Type B pancreatic cell (in vitro differentiated cells): ENCODE measurements at regions not wholly inside any gene's neighbourhood (a gene's known extent, or its start where the extent isn't known, plus 50 kb on each side); places are given as distances from the start of the nearest gene placed in this dataset.

Source experiments
- DNase-seq: peaks from one replicate; pipeline ENCODE4 v3.0.0; 2021; ENCODE audit warnings: mixed read lengths; ENCODE audit not compliant: unreplicated experiment; ENCODE audit errors: extremely low spot score
- H3K27ac Mint-ChIP-seq: 2 replicates; pipeline ENCODE4 v1.8.0; 2021; ENCODE audit warnings: mild to moderate bottlenecking, mixed read lengths
- H3K27me3 Mint-ChIP-seq: 2 replicates; pipeline ENCODE4 v1.8.0; 2021; ENCODE audit warnings: mixed read lengths
- H3K36me3 Mint-ChIP-seq: 2 replicates; pipeline ENCODE4 v1.8.0; 2021; ENCODE audit warnings: mixed read lengths
- H3K4me1 Mint-ChIP-seq: one replicate; pipeline ENCODE4 v1.8.0; 2021; ENCODE audit warnings: mixed read lengths; ENCODE audit not compliant: unreplicated experiment
- H3K4me3 Mint-ChIP-seq: 2 replicates; pipeline ENCODE4 v1.8.0; 2021; ENCODE audit warnings: mild to moderate bottlenecking, mixed read lengths
- H3K9me3 Mint-ChIP-seq: 2 replicates; pipeline ENCODE4 v1.8.0; 2021; ENCODE audit warnings: mixed read lengths
- TF ChIP-seq, protein P1 (sequence below): fragments of 200-600 bp; sonication (generic); conservative IDR thresholded peaks from 2 replicates; pipeline ENCODE4 v1.5.0; 2021; ENCODE audit warnings: antibody characterized with exemption, mild to moderate bottlenecking

- TF ChIP-seq, protein P1, sequence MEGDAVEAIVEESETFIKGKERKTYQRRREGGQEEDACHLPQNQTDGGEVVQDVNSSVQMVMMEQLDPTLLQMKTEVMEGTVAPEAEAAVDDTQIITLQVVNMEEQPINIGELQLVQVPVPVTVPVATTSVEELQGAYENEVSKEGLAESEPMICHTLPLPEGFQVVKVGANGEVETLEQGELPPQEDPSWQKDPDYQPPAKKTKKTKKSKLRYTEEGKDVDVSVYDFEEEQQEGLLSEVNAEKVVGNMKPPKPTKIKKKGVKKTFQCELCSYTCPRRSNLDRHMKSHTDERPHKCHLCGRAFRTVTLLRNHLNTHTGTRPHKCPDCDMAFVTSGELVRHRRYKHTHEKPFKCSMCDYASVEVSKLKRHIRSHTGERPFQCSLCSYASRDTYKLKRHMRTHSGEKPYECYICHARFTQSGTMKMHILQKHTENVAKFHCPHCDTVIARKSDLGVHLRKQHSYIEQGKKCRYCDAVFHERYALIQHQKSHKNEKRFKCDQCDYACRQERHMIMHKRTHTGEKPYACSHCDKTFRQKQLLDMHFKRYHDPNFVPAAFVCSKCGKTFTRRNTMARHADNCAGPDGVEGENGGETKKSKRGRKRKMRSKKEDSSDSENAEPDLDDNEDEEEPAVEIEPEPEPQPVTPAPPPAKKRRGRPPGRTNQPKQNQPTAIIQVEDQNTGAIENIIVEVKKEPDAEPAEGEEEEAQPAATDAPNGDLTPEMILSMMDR, result no peak
- no peak overlapping the region for H3K4me3 Mint-ChIP-seq
- no peak overlapping the region for H3K27ac Mint-ChIP-seq
- H3K36me3 Mint-ChIP-seq, result no peaks in the 10 kb centered on the region
- H3K27me3 Mint-ChIP-seq, result no peaks in the 10 kb centered on the region
- H3K9me3 Mint-ChIP-seq, result no peaks in the 10 kb centered on the region
- no peak for DNase-seq
- H3K4me1 Mint-ChIP-seq, result peaks cover 24% of the 10 kb centered on the region
These were observed 490.7 kb upstream of the FLRT2 start for GRCh38 chr14:85039353-85039626.

DNA sequence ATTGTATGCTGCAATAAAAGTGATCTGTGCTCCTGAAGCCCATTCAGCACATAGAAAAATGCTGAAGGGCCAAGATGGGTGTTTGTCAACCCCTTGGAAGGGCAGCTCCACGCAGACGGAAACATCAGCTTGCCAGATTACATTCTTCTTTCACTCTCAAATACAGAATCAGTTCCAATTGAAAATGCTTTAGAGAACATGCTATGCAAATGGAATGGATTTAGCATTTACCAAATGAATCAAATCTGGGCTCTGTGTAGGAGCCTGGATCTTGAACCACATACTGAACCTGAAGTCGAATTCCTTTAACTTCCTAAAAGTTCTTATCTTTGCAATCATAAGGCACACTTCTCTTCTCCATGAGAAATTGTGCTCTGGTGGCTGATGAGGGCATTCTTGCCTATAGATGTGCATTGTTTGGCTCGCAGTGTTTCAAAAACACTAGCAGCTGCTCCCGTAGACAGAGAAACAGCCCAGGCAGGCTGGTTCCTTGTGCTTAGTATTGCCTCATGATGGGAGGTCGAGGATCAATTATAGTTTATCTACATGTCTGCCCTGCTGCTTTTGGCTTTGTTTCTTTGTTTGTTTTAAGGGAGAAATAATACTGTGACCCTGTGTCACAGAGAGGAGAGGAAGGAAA lies 489.8 kb upstream of the FLRT2 start:
- DNase-seq, result no peak
- Mint-ChIP-seq H3K27ac (no peak overlapping the region), H3K4me1 (peaks cover 24% of the 10 kb centered on the region), H3K36me3 (no peaks in the 10 kb centered on the region), H3K9me3 (no peaks in the 10 kb centered on the region), H3K27me3 (no peaks in the 10 kb centered on the region), H3K4me3 (no peak overlapping the region)
- TF ChIP-seq, protein P1, result no peak

DNA sequence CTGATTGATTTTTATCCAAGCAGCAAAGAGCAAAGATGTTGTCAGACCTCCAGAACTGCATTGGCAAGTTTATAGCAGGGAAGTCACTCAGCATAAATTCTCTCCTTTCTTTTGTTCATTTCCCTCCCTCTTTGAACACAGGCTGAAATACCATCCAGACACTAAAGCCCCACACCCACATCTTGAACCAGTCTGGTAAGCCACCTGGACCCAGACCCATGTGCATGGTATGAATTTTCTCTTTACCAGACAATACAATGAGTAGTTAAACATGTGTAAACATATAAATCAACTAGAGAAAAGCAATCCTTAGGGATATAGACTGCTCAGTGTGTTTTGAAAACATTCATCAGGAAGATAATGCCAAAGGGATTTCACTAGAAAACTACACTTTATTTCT lies 488.3 kb upstream of the FLRT2 start:
- H3K9me3 Mint-ChIP-seq, result peaks cover 1% of the 10 kb centered on the region
- TF ChIP-seq, protein P1, result no peak
- no peaks in the 10 kb centered on the region for H3K36me3 Mint-ChIP-seq
- no peaks in the 10 kb centered on the region for H3K27me3 Mint-ChIP-seq
- DNase-seq, result no peak
- H3K4me1 Mint-ChIP-seq, result peaks cover 24% of the 10 kb centered on the region
- peak overlapping the region; percentile 23 for H3K27ac Mint-ChIP-seq
- no peak overlapping the region for H3K4me3 Mint-ChIP-seq

GRCh38 chr14:85042301-85042700 lies 487.6 kb upstream of the FLRT2 start:
- no peaks in the 10 kb centered on the region for H3K27me3 Mint-ChIP-seq
- H3K36me3 Mint-ChIP-seq, result no peaks in the 10 kb centered on the region
- DNase-seq, result no peak
- no peak overlapping the region for H3K27ac Mint-ChIP-seq
- peaks cover 8% of the 10 kb centered on the region for H3K9me3 Mint-ChIP-seq
- TF ChIP-seq, protein P1, result no peak
- H3K4me3 Mint-ChIP-seq, result no peak overlapping the region
- peaks cover 24% of the 10 kb centered on the region for H3K4me1 Mint-ChIP-seq

GRCh38 chr14:85050180-85050579 lies 479.8 kb upstream of the FLRT2 start:
- Mint-ChIP-seq H3K36me3 (peaks cover 4% of the 10 kb centered on the region), H3K9me3 (peaks cover 18% of the 10 kb centered on the region), H3K27ac (no peak overlapping the region), H3K27me3 (no peaks in the 10 kb centered on the region), H3K4me1 (no peaks in the 10 kb centered on the region), H3K4me3 (no peak overlapping the region)
- TF ChIP-seq, protein P1, result no peak
- no peak for DNase-seq

DNA sequence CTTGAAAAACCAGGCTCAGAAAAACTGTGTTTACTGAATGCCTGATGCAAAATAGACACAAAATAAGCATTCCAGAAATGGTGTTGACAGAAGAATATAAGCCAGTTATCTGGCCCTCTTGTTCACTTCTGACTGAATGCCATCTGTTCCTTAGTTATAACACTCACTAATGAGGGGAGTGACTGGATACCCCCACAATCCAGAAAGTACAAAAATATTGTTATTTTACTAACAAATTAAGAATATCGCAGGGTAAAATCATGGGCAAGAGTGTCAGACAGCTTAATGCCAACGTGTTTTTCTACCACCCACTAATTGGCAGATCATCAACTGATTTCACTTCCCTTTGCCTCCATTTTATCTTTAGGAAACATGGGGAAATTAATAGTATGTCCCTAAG lies 477.3 kb upstream of the FLRT2 start:
- Mint-ChIP-seq H3K4me3 (no peak overlapping the region), H3K27me3 (no peaks in the 10 kb centered on the region), H3K36me3 (peaks cover 4% of the 10 kb centered on the region), H3K4me1 (peaks cover 5% of the 10 kb centered on the region), H3K9me3 (peaks cover 6% of the 10 kb centered on the region), H3K27ac (no peak overlapping the region)
- no peak for DNase-seq
- TF ChIP-seq, protein P1, result no peak
